ENCODE measurements at regions not wholly inside any gene's neighbourhood (a gene's known extent, or its start where the extent isn't known, plus 50 kb on each side); places are given as distances from the start of the nearest gene placed in this dataset.
A peak's percentile ranks its signal among the peaks of the same experiment; 100 is the strongest.

- WGBS: 61% methylated on average over 5 of the region's 5 CpGs
- Histone ChIP-seq H3K27ac (ENCODE audit: low read depth in 1 of 2, low read length in 2 of 2) (no peak overlapping the region), H3K9me3 (ENCODE audit: control insufficient read depth in 4 of 4, low read length in 3 of 4) (peaks cover 0 to 11% (median under 1%) of the 10 kb centered on the region in 4 donors), H3K4me3 (ENCODE audit: low read depth in 1 of 3, low read length in 3 of 3) (no peak overlapping the region), H3K27me3 (ENCODE audit: control insufficient read depth in 4 of 4, insufficient read depth in 4 of 4, low read length in 3 of 4) (no peaks in the 10 kb centered on the region), H3K36me3 (ENCODE audit: control insufficient read depth in 4 of 4, insufficient read depth in 3 of 4, low read depth in 1 of 4, low read length in 3 of 4) (no peaks in the 10 kb centered on the region), H3K4me1 (ENCODE audit: control insufficient read depth in 4 of 4, insufficient read depth in 4 of 4, low read length in 3 of 4) (no peaks in the 10 kb centered on the region), H3K9ac (ENCODE audit: low read depth in 1 of 2, low read length in 2 of 2) (no peak overlapping the region)
- TF ChIP-seq GABPA (IDR thresholded peaks at IDR 0.05 in 1 of 2, conservative IDR thresholded peaks at IDR 0.05 in 1 of 2) (no peak), FOXA2 (IDR thresholded peaks at IDR 0.05) (no peak), CTCF (IDR thresholded peaks at IDR 0.05; ENCODE audit: low read depth, low read length, missing input control) (no peak), REST (IDR thresholded peaks at IDR 0.05) (no peak), TAF1 (conservative IDR thresholded peaks at IDR 0.05) (no peak), RXRA (IDR thresholded peaks at IDR 0.05) (no peak), ZBTB33 (IDR thresholded peaks at IDR 0.05) (no peak), EGR1 (IDR thresholded peaks at IDR 0.05; ENCODE audit: low read depth in 2 of 2) (no peak), JUND (IDR thresholded peaks at IDR 0.05) (no peak), SP1 (IDR thresholded peaks at IDR 0.05) (no peak), MAX (IDR thresholded peaks at IDR 0.05) (no peak), HNF4A (conservative IDR thresholded peaks at IDR 0.05) (no peak), RAD21 (IDR thresholded peaks at IDR 0.05) (no peak), YY1 (IDR thresholded peaks at IDR 0.05) (no peak), HNF4G (IDR thresholded peaks at IDR 0.05) (no peak)
- DNase-seq (ENCODE audit: low spot score): peak; percentile 16
Observed at GRCh38 chr1:30589083-30589482, 134.3 kb downstream of the MATN1 start.

- Histone ChIP-seq H3K9me3 (ENCODE audit: control insufficient read depth in 4 of 4, low read length in 3 of 4) (peaks cover 0 to 11% (median under 1%) of the 10 kb centered on the region in 4 donors), H3K36me3 (ENCODE audit: control insufficient read depth in 4 of 4, insufficient read depth in 3 of 4, low read depth in 1 of 4, low read length in 3 of 4) (no peaks in the 10 kb centered on the region), H3K4me1 (ENCODE audit: control insufficient read depth in 4 of 4, insufficient read depth in 4 of 4, low read length in 3 of 4) (no peaks in the 10 kb centered on the region), H3K27ac (ENCODE audit: low read depth in 1 of 2, low read length in 2 of 2) (no peak overlapping the region), H3K4me3 (ENCODE audit: low read depth in 1 of 3, low read length in 3 of 3) (no peak overlapping the region), H3K27me3 (ENCODE audit: control insufficient read depth in 4 of 4, insufficient read depth in 4 of 4, low read length in 3 of 4) (no peaks in the 10 kb centered on the region), H3K9ac (ENCODE audit: low read depth in 1 of 2, low read length in 2 of 2) (no peak overlapping the region)
- 84% methylated on average over 10 of the region's 10 CpGs for WGBS
- no peak for DNase-seq (ENCODE audit: low spot score)
- TF ChIP-seq EGR1 (IDR thresholded peaks at IDR 0.05; ENCODE audit: low read depth in 2 of 2) (no peak), ZBTB33 (IDR thresholded peaks at IDR 0.05) (no peak)
Observed at GRCh38 chr1:30588311-30589073, 134.9 kb downstream of the MATN1 start.
